ENCODE measurements at regions not wholly inside any gene's neighbourhood (a gene's known extent, or its start where the extent isn't known, plus 50 kb on each side); places are given as distances from the start of the nearest gene placed in this dataset.
A peak's percentile ranks its signal among the peaks of the same experiment; 100 is the strongest.

GRCh38 chr2:194550702-194551101 is 1106.3 kb upstream of the SLC39A10 start:
- TF ChIP-seq EP300 (IDR thresholded peaks at IDR 0.05) (no peak), CTCF (IDR thresholded peaks at IDR 0.05) (no peak), POLR2AphosphoS5 (IDR thresholded peaks at IDR 0.05) (no peak), POLR2A (IDR thresholded peaks at IDR 0.05) (no peak)
- H3K27me3 ChIP-seq, result no peaks in the 10 kb centered on the region
- no peaks in the 10 kb centered on the region for H3K36me3 ChIP-seq
- H3K4me1 ChIP-seq, result no peaks in the 10 kb centered on the region
- no peak for DNase-seq
- no peak overlapping the region for H3K4me3 ChIP-seq
- intact Hi-C loops (cut with DNase I; ENCODE audit: low total_unique reads), result no loop called here
- 29 to 41% (median 31%) methylated on average over 1 of the region's 1 CpG for WGBS, 5 donors
- no peaks in the 10 kb centered on the region for H3K9me3 ChIP-seq
- no peak overlapping the region for H3K27ac ChIP-seq

- H3K27ac ChIP-seq, result no peak overlapping the region
- TF ChIP-seq CTCF (IDR thresholded peaks at IDR 0.05), result no peak
- TF ChIP-seq EP300 (IDR thresholded peaks at IDR 0.05), result no peak
- TF ChIP-seq POLR2A (IDR thresholded peaks at IDR 0.05), result no peak
- no peak for TF ChIP-seq POLR2AphosphoS5 (IDR thresholded peaks at IDR 0.05)
- no peaks in the 10 kb centered on the region for H3K36me3 ChIP-seq
- H3K4me3 ChIP-seq, result no peak overlapping the region
- no peak for DNase-seq
- H3K9me3 ChIP-seq, result no peaks in the 10 kb centered on the region
- 73 to 83% (median 77%) methylated on average over 2 of the region's 2 CpGs for WGBS, 5 donors
- intact Hi-C loops (cut with DNase I; ENCODE audit: low total_unique reads), result no loop called here
- no peaks in the 10 kb centered on the region for H3K4me1 ChIP-seq
- no peaks in the 10 kb centered on the region for H3K27me3 ChIP-seq
These were observed 1107.6 kb upstream of the SLC39A10 start for GRCh38 chr2:194549387-194549786.

GRCh38 chr2:194545978-194546377 is 1111.0 kb upstream of the SLC39A10 start:
- H3K27me3 ChIP-seq, result no peaks in the 10 kb centered on the region
- no peak overlapping the region for H3K4me3 ChIP-seq
- H3K4me1 ChIP-seq, result no peaks in the 10 kb centered on the region
- H3K9me3 ChIP-seq, result no peaks in the 10 kb centered on the region
- intact Hi-C loops (cut with DNase I; ENCODE audit: low total_unique reads), result no loop called here
- no peaks in the 10 kb centered on the region for H3K36me3 ChIP-seq
- no peak for TF ChIP-seq CTCF (IDR thresholded peaks at IDR 0.05)
- TF ChIP-seq POLR2A (IDR thresholded peaks at IDR 0.05), result no peak
- no peak for TF ChIP-seq EP300 (IDR thresholded peaks at IDR 0.05)
- TF ChIP-seq POLR2AphosphoS5 (IDR thresholded peaks at IDR 0.05), result no peak
- no peak overlapping the region for H3K27ac ChIP-seq
- 35 to 57% (median 51%) methylated on average over 1 of the region's 1 CpG for WGBS, 5 donors
- DNase-seq, result peak in 1 of 2 donors; percentile 5

GRCh38 chr2:194539425-194539824 is 1117.6 kb upstream of the SLC39A10 start:
- intact Hi-C loops (cut with DNase I; ENCODE audit: low total_unique reads), result no loop called here

More at GRCh38 chr2:194539425-194539824, 1117.6 kb upstream of the SLC39A10 start:
- Histone ChIP-seq H3K4me3 (no peak overlapping the region), H3K27me3 (no peaks in the 10 kb centered on the region), H3K27ac (no peak overlapping the region), H3K9me3 (peaks cover 0 to 13% (median 0%) of the 10 kb centered on the region in 4 donors), H3K36me3 (no peaks in the 10 kb centered on the region), H3K4me1 (no peaks in the 10 kb centered on the region)
- TF ChIP-seq POLR2AphosphoS5 (IDR thresholded peaks at IDR 0.05), result no peak
- TF ChIP-seq CTCF (IDR thresholded peaks at IDR 0.05), result no peak
- TF ChIP-seq POLR2A (IDR thresholded peaks at IDR 0.05), result no peak
- no peak for TF ChIP-seq EP300 (IDR thresholded peaks at IDR 0.05)
- DNase-seq, result no peak

Data from stomach (tissue), 8 donors.